KMS-11 (cell line): ENCODE measurements at regions not wholly inside any gene's neighbourhood (a gene's known extent, or its start where the extent isn't known, plus 50 kb on each side); places are given as distances from the start of the nearest gene placed in this dataset.
"Not testable (repeated sequence)": the region's sequence is repeated elsewhere in the genome, so short reads cannot be mapped to it uniquely, and the experiment has no call there.

ENCODE experiments used
- H2AFZ ChIP-seq: fragments of 200-600 bp; sonication (generic); 2 replicates; pipeline ENCODE4 v1.6.1; 2016; ENCODE audit warnings: antibody characterized with exemption, mixed run types, low read depth
- H3K27ac ChIP-seq: fragments of 200-600 bp; sonication (generic); 2 replicates; pipeline ENCODE4 v1.6.1; 2016; ENCODE audit warnings: mild to moderate bottlenecking, mixed run types
- H3K27me3 ChIP-seq: fragments of 200-600 bp; sonication (generic); 2 replicates; pipeline ENCODE4 v1.6.1; 2017; ENCODE audit warnings: mild to moderate bottlenecking, low read depth, mixed run types, moderate library complexity; ENCODE audit not compliant: insufficient read depth
- H3K36me3 ChIP-seq: fragments of 200-600 bp; sonication (generic); 2 replicates; pipeline ENCODE4 v1.6.1; 2017; ENCODE audit warnings: mild to moderate bottlenecking, mixed run types; ENCODE audit not compliant: insufficient read depth
- H3K4me1 ChIP-seq: fragments of 200-600 bp; sonication (generic); 2 replicates; pipeline ENCODE4 v1.6.1; 2016; ENCODE audit warnings: mild to moderate bottlenecking, low read depth, mixed run types; ENCODE audit not compliant: poor library complexity, severe bottlenecking
- H3K4me2 ChIP-seq: fragments of 200-600 bp; sonication (generic); 2 replicates; pipeline ENCODE4 v1.7.0; 2016; ENCODE audit warnings: mild to moderate bottlenecking, mixed run types
- H3K4me3 ChIP-seq: fragments of 200-600 bp; sonication (generic); IDR thresholded peaks from 2 replicates; pipeline ENCODE4 v1.6.1; 2017; ENCODE audit warnings: low read depth, low read length, mixed read lengths; ENCODE audit not compliant: insufficient read depth
- H3K79me2 ChIP-seq: fragments of 200-600 bp; sonication (generic); 2 replicates; pipeline ENCODE4 v1.6.1; 2016; ENCODE audit warnings: low read depth, mixed run types; ENCODE audit not compliant: insufficient read depth
- H3K9ac ChIP-seq: fragments of 200-600 bp; sonication (generic); 2 replicates; pipeline ENCODE4 v1.6.1; 2016; ENCODE audit warnings: mild to moderate bottlenecking, mixed run types
- H4K20me1 ChIP-seq: fragments of 200-600 bp; sonication (generic); 2 replicates; pipeline ENCODE4 v1.6.1; 2016; ENCODE audit warnings: mild to moderate bottlenecking, mixed run types; ENCODE audit not compliant: insufficient read depth
- CTCF ChIP-seq: fragments of 200-600 bp; sonication (generic); conservative IDR thresholded peaks from 2 replicates; pipeline ENCODE4 v1.6.1; 2017; ENCODE audit warnings: low read depth, mild to moderate bottlenecking, antibody characterized with exemption, low read length, moderate library complexity, mixed read lengths

- no peak overlapping the region for H3K27ac ChIP-seq
- no peak overlapping the region for H3K4me2 ChIP-seq
- no peak overlapping the region for H2AFZ ChIP-seq
- H3K4me3 ChIP-seq: no peak overlapping the region
- TF ChIP-seq CTCF: no peak
- no peaks in the 10 kb centered on the region for H3K4me1 ChIP-seq
- H3K27me3 ChIP-seq: no peaks in the 10 kb centered on the region
- H3K36me3 ChIP-seq: no peaks in the 10 kb centered on the region
- no peaks in the 10 kb centered on the region for H4K20me1 ChIP-seq
- no peak overlapping the region for H3K9ac ChIP-seq
- no peaks in the 10 kb centered on the region for H3K79me2 ChIP-seq
Measured at GRCh38 chr11:134987822-134988221, 575.8 kb upstream of the B3GAT1 start.

- Histone ChIP-seq H3K27ac (no peak overlapping the region), H3K9ac (no peak overlapping the region), H2AFZ (no peak overlapping the region), H3K79me2 (no peaks in the 10 kb centered on the region), H4K20me1 (no peaks in the 10 kb centered on the region), H3K27me3 (no peaks in the 10 kb centered on the region), H3K4me1 (no peaks in the 10 kb centered on the region), H3K36me3 (no peaks in the 10 kb centered on the region), H3K4me3 (no peak overlapping the region), H3K4me2 (no peak overlapping the region)
- TF ChIP-seq CTCF: no peak
Measured at GRCh38 chr11:134987223-134987768, 575.3 kb upstream of the B3GAT1 start.

- no peaks in the 10 kb centered on the region for H3K79me2 ChIP-seq
- no peak overlapping the region for H2AFZ ChIP-seq
- no peak overlapping the region for H3K9ac ChIP-seq
- H3K4me3 ChIP-seq: no peak overlapping the region
- no peak overlapping the region for H3K27ac ChIP-seq
- H3K27me3 ChIP-seq: no peaks in the 10 kb centered on the region
- no peaks in the 10 kb centered on the region for H3K4me1 ChIP-seq
- no peaks in the 10 kb centered on the region for H3K36me3 ChIP-seq
- no peak for TF ChIP-seq CTCF
- H4K20me1 ChIP-seq: no peaks in the 10 kb centered on the region
- no peak overlapping the region for H3K4me2 ChIP-seq
Measured at GRCh38 chr11:134984421-134984820, 572.4 kb upstream of the B3GAT1 start.

- not testable (repeated sequence) for H3K27me3 ChIP-seq, H3K36me3 ChIP-seq, H3K4me2 ChIP-seq, H3K4me3 ChIP-seq, H3K4me1 ChIP-seq, H4K20me1 ChIP-seq, H3K27ac ChIP-seq, H3K9ac ChIP-seq, H2AFZ ChIP-seq, H3K79me2 ChIP-seq
Measured at GRCh38 chr11:134982432-134982831, 570.4 kb upstream of the B3GAT1 start.

- no peaks in the 10 kb centered on the region for H3K79me2 ChIP-seq
- TF ChIP-seq CTCF: no peak
- H3K4me3 ChIP-seq: no peak overlapping the region
- no peak overlapping the region for H3K9ac ChIP-seq
- no peaks in the 10 kb centered on the region for H4K20me1 ChIP-seq
- H3K36me3 ChIP-seq: no peaks in the 10 kb centered on the region
- no peaks in the 10 kb centered on the region for H3K27me3 ChIP-seq
- H3K27ac ChIP-seq: no peak overlapping the region
- no peak overlapping the region for H2AFZ ChIP-seq
- H3K4me1 ChIP-seq: no peaks in the 10 kb centered on the region
- no peak overlapping the region for H3K4me2 ChIP-seq
Measured at GRCh38 chr11:134981835-134982234, 569.8 kb upstream of the B3GAT1 start.
